Neural cell (in vitro differentiated cells): ENCODE measurements at regions not wholly inside any gene's neighbourhood (a gene's known extent, or its start where the extent isn't known, plus 50 kb on each side); places are given as distances from the start of the nearest gene placed in this dataset.

Experiments
- H2AFZ ChIP-seq: fragments of 200-600, 300-800 bp; sonication (generic), shearing (Covaris generic); 2 replicates; pipeline ENCODE4 v1.6.0; 2014; ENCODE audit warnings: low read depth, mild to moderate bottlenecking, antibody characterized with exemption, low read length, moderate library complexity
- H3F3A ChIP-seq: fragments of 200-600 bp; shearing (Covaris generic); 2 replicates; pipeline ENCODE4 v1.6.1; 2016; ENCODE audit warnings: mild to moderate bottlenecking, moderate library complexity, mixed read lengths, antibody characterized with exemption, low read length; ENCODE audit not compliant: insufficient read depth, poor library complexity, severe bottlenecking
- H3K27ac ChIP-seq: fragments of 200-600, 300-800 bp; sonication (generic), shearing (Covaris generic); 2 replicates; pipeline ENCODE4 v1.5.1; 2014; ENCODE audit warnings: mild to moderate bottlenecking, low read length, moderate library complexity
- H3K27me3 ChIP-seq: fragments of 300-800, 200-600 bp; sonication (generic), shearing (Covaris generic); 2 replicates; pipeline ENCODE4 v1.6.0; 2014; ENCODE audit warnings: mild to moderate bottlenecking, low read depth, low read length, moderate library complexity; ENCODE audit not compliant: insufficient read depth
- H3K36me3 ChIP-seq: fragments of 300-800, 200-600 bp; sonication (generic), shearing (Covaris generic); 2 replicates; pipeline ENCODE4 v1.5.1; 2014; ENCODE audit warnings: mild to moderate bottlenecking, antibody characterized with exemption, low read length, moderate library complexity; ENCODE audit not compliant: insufficient read depth
- H3K4me2 ChIP-seq: fragments of 300-800, 200-600 bp; sonication (generic), shearing (Covaris generic); 2 replicates; pipeline ENCODE4 v1.6.0; 2014; ENCODE audit warnings: mild to moderate bottlenecking, low read length
- H3K4me3 ChIP-seq: fragments of 300-800, 200-600 bp; sonication (generic), shearing (Covaris generic); 2 replicates; pipeline ENCODE4 v1.5.1; 2014; ENCODE audit warnings: mild to moderate bottlenecking, low read length, moderate library complexity
- H3K79me2 ChIP-seq: fragments of 200-600 bp; shearing (Covaris generic); replicated peaks from 2 replicates; pipeline ENCODE4 v1.6.0; 2014; ENCODE audit warnings: mild to moderate bottlenecking, low read length, moderate library complexity; ENCODE audit not compliant: insufficient read depth
- H3K9ac ChIP-seq: fragments of 300-800, 200-600 bp; sonication (generic), shearing (Covaris generic); 2 replicates; pipeline ENCODE4 v1.6.1; 2016; ENCODE audit warnings: mild to moderate bottlenecking, low read length, mixed read lengths
- H3K9me2 ChIP-seq: fragments of 200-600 bp; shearing (Covaris generic); 2 replicates; pipeline ENCODE4 v1.6.1; 2016; ENCODE audit warnings: mild to moderate bottlenecking, low read length, mixed read lengths; ENCODE audit not compliant: insufficient read depth
- H3K9me3 ChIP-seq: fragments of 200-600, 300-800 bp; sonication (generic), shearing (Covaris generic); 2 replicates; pipeline ENCODE4 v1.6.1; 2016; ENCODE audit warnings: mild to moderate bottlenecking, mixed run types, low read length, moderate library complexity, mixed read lengths
- H4K20me1 ChIP-seq: fragments of 200-600 bp; shearing (Covaris generic); 2 replicates; pipeline ENCODE4 v1.6.1; 2016; ENCODE audit warnings: mild to moderate bottlenecking, mixed run types; ENCODE audit not compliant: insufficient read depth
- EP300 ChIP-seq: fragments of 450-650 bp; conservative IDR thresholded peaks from 2 replicates; pipeline ENCODE4 v1.6.1; 2014; ENCODE audit warnings: antibody characterized with exemption, mild to moderate bottlenecking, moderate library complexity; ENCODE audit not compliant: poor library complexity, severe bottlenecking
- EZH2 ChIP-seq: fragments of 200-600, 300-800 bp; shearing (Covaris generic), sonication (generic); IDR thresholded peaks from 2 replicates; pipeline ENCODE4 v1.6.1; 2014; ENCODE audit warnings: antibody characterized with exemption, low read length, borderline replicate concordance, mild to moderate bottlenecking; ENCODE audit not compliant: insufficient read depth, poor library complexity, severe bottlenecking
- MXI1 ChIP-seq: fragments of 450-650 bp; conservative IDR thresholded peaks from 2 replicates; pipeline ENCODE4 v1.6.1; 2014; ENCODE audit warnings: antibody characterized with exemption, mild to moderate bottlenecking; ENCODE audit not compliant: poor library complexity, severe bottlenecking
- POLR2AphosphoS5 ChIP-seq: IDR thresholded peaks from 2 replicates; pipeline ENCODE4 v1.6.1; 2012
- RAD21 ChIP-seq: fragments of 450-650 bp; conservative IDR thresholded peaks from 2 replicates; pipeline ENCODE4 v1.6.1; 2014; ENCODE audit warnings: antibody characterized with exemption, mild to moderate bottlenecking, moderate library complexity
- REST ChIP-seq: IDR thresholded peaks from 2 replicates; pipeline ENCODE4 v1.6.1; 2012; ENCODE audit warnings: borderline replicate concordance
- SMC3 ChIP-seq: fragments of 450-650 bp; conservative IDR thresholded peaks from 2 replicates; pipeline ENCODE4 v1.6.1; 2014; ENCODE audit warnings: antibody characterized with exemption, mild to moderate bottlenecking, moderate library complexity; ENCODE audit not compliant: poor library complexity
- TAF1 ChIP-seq: IDR thresholded peaks from 2 replicates; pipeline ENCODE4 v1.6.1; 2012; ENCODE audit warnings: low read depth
- TF ChIP-seq, protein P1 (sequence below): fragments of 450-650 bp; IDR thresholded peaks from 2 replicates; pipeline ENCODE4 v1.5.1; 2014; ENCODE audit warnings: antibody characterized with exemption, mild to moderate bottlenecking, moderate library complexity; ENCODE audit not compliant: poor library complexity, severe bottlenecking

- Histone ChIP-seq H3K36me3 (no peaks in the 10 kb centered on the region), H3K79me2 (no peaks in the 10 kb centered on the region), H3K9ac (no peak overlapping the region), H3K4me3 (no peak overlapping the region), H3K9me2 (no peaks in the 10 kb centered on the region), H4K20me1 (no peaks in the 10 kb centered on the region), H2AFZ (no peak overlapping the region), H3K27me3 (no peaks in the 10 kb centered on the region), H3K4me2 (no peak overlapping the region), H3K9me3 (no peaks in the 10 kb centered on the region), H3F3A (no peaks in the 10 kb centered on the region), H3K27ac (no peak overlapping the region)
- no peak for TF ChIP-seq RAD21
- no peak for TF ChIP-seq TAF1
- TF ChIP-seq MXI1: no peak
- no peak for TF ChIP-seq EP300
- TF ChIP-seq EZH2: no peak
- TF ChIP-seq SMC3: no peak
- TF ChIP-seq, protein P1, sequence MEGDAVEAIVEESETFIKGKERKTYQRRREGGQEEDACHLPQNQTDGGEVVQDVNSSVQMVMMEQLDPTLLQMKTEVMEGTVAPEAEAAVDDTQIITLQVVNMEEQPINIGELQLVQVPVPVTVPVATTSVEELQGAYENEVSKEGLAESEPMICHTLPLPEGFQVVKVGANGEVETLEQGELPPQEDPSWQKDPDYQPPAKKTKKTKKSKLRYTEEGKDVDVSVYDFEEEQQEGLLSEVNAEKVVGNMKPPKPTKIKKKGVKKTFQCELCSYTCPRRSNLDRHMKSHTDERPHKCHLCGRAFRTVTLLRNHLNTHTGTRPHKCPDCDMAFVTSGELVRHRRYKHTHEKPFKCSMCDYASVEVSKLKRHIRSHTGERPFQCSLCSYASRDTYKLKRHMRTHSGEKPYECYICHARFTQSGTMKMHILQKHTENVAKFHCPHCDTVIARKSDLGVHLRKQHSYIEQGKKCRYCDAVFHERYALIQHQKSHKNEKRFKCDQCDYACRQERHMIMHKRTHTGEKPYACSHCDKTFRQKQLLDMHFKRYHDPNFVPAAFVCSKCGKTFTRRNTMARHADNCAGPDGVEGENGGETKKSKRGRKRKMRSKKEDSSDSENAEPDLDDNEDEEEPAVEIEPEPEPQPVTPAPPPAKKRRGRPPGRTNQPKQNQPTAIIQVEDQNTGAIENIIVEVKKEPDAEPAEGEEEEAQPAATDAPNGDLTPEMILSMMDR: no peak
- TF ChIP-seq POLR2AphosphoS5: no peak
- TF ChIP-seq REST: no peak
These were observed 80.3 kb upstream of the FAM169A start for GRCh38 chr5:74946471-74946870.

DNA sequence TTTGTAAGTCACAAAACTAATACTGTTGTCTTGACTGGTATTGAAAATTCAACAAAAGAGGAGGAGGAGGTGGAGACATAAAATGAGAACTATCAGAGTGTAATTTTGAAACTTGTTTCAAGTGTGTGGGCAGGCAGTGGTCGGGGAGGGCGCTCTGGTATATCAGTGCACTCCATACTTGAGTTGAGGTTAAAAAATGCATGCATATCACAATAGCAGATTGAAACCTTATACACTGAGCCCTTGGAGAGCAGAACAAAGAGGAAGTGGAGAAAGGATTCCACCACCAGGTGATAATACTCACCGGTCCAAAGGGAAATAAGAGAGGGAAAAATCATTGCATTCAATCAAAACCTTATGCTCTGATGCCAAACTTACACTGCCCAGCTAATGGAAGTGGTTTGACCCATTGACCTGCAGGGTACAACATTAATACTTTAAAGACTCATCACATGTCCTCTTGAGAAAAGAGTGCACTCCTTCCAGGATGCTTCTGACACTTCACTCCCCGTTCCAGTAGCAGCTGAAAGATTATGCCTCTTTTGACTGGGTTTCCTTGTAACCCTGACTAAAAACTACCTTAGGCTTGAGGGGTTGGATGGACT, 79.5 kb upstream of the FAM169A start:
- Histone ChIP-seq H3K27me3 (no peaks in the 10 kb centered on the region), H3K27ac (no peak overlapping the region), H3K4me3 (no peak overlapping the region), H2AFZ (no peak overlapping the region), H3K36me3 (no peaks in the 10 kb centered on the region), H3K9me3 (no peaks in the 10 kb centered on the region), H3K79me2 (no peaks in the 10 kb centered on the region), H3F3A (no peaks in the 10 kb centered on the region), H3K4me2 (no peak overlapping the region), H3K9ac (no peak overlapping the region), H4K20me1 (no peaks in the 10 kb centered on the region), H3K9me2 (no peaks in the 10 kb centered on the region)
- TF ChIP-seq RAD21 (no peak), MXI1 (no peak), REST (no peak), SMC3 (no peak), TAF1 (no peak), EP300 (no peak), POLR2AphosphoS5 (no peak), EZH2 (no peak)
- TF ChIP-seq, protein P1: no peak
